Stimulated activated CD4-positive, alpha-beta T cell treated with anti-CD3 and anti-CD28 coated beads, Interleukin-1b, Interleukin-23, amount 100 ng/mL, for 24 hours (primary cell): ENCODE measurements at regions not wholly inside any gene's neighbourhood (a gene's known extent, or its start where the extent isn't known, plus 50 kb on each side); places are given as distances from the start of the nearest gene placed in this dataset.
"Not testable (repeated sequence)": the region's sequence is repeated elsewhere in the genome, so short reads cannot be mapped to it uniquely, and the experiment has no call there.

Source experiments
- DNase-seq, 4 experiments: peaks; one replicate each; pipeline ENCODE4 v3.0.0-alpha.2; 2020; ENCODE audit warnings: low read depth in 4 of 4, low spot score in 1 of 4

- no peak for DNase-seq
Observed at GRCh38 chr2:84223191-84223590, 235.9 kb downstream of the SUCLG1 start.

- DNase-seq: not testable (repeated sequence)
Observed at GRCh38 chr2:84221102-84221501, 238.0 kb downstream of the SUCLG1 start.

GRCh38 chr2:84217456-84217855 is 241.6 kb downstream of the SUCLG1 start:
- DNase-seq: no peak

- no peak for DNase-seq
Observed at GRCh38 chr2:84214455-84214854, 244.6 kb downstream of the SUCLG1 start.

GRCh38 chr2:84212611-84213314 is 246.3 kb downstream of the SUCLG1 start:
- no peak for DNase-seq

GRCh38 chr2:84209941-84210340 is 249.1 kb downstream of the SUCLG1 start:
- DNase-seq: no peak

- no peak for DNase-seq
Observed at GRCh38 chr2:84204995-84205394, 254.1 kb downstream of the SUCLG1 start.

- DNase-seq: no peak
Observed at GRCh38 chr2:84202166-84202565, 256.9 kb downstream of the SUCLG1 start.

GRCh38 chr2:84201158-84201557 is 257.9 kb downstream of the SUCLG1 start:
- DNase-seq: no peak

- DNase-seq: no peak
Observed at GRCh38 chr2:84197901-84198300, 261.2 kb downstream of the SUCLG1 start.

- no peak for DNase-seq
Observed at GRCh38 chr2:84194949-84195644, 264.0 kb downstream of the SUCLG1 start.

GRCh38 chr2:84194181-84194580 is 264.9 kb downstream of the SUCLG1 start:
- no peak for DNase-seq

GRCh38 chr2:84187258-84187657 is 271.8 kb downstream of the SUCLG1 start:
- no peak for DNase-seq

- DNase-seq: no peak
Observed at GRCh38 chr2:84181927-84182326, 277.2 kb downstream of the SUCLG1 start.

GRCh38 chr2:84177733-84178132 is 281.3 kb downstream of the SUCLG1 start:
- DNase-seq: no peak

GRCh38 chr2:84175970-84176369 is 283.1 kb downstream of the SUCLG1 start:
- no peak for DNase-seq

GRCh38 chr2:84175340-84175739 is 283.7 kb downstream of the SUCLG1 start:
- no peak for DNase-seq

GRCh38 chr2:84173041-84173440 is 286.0 kb downstream of the SUCLG1 start:
- no peak for DNase-seq

- DNase-seq: no peak
Observed at GRCh38 chr2:84170979-84171378, 288.1 kb downstream of the SUCLG1 start.

GRCh38 chr2:84169871-84170270 is 289.2 kb downstream of the SUCLG1 start:
- no peak for DNase-seq

- DNase-seq: not testable (repeated sequence)
Observed at GRCh38 chr2:84168552-84168951, 290.5 kb downstream of the SUCLG1 start.

- DNase-seq: no peak
Observed at GRCh38 chr2:84165256-84165655, 293.8 kb downstream of the SUCLG1 start.

- DNase-seq: no peak
Observed at GRCh38 chr2:84160453-84160852, 298.6 kb downstream of the SUCLG1 start.
